ENCODE measurements at regions not wholly inside any gene's neighbourhood (a gene's known extent, or its start where the extent isn't known, plus 50 kb on each side); places are given as distances from the start of the nearest gene placed in this dataset.

GRCh38 chr1:232686346-232686745 is 56.4 kb upstream of the SIPA1L2 start:
- TF ChIP-seq POLR2AphosphoS5 (IDR thresholded peaks at IDR 0.05; ENCODE audit: low read depth, low read length): no peak
- TF ChIP-seq TAF1 (IDR thresholded peaks at IDR 0.05; ENCODE audit: borderline replicate concordance, insufficient read depth, low read length): no peak
- TF ChIP-seq FOXP2 (optimal IDR thresholded peaks at IDR 0.05; ENCODE audit: borderline replicate concordance, extremely low read depth, extremely low read length, insufficient read depth): no peak
